HCT116 (cell line): ENCODE measurements at regions not wholly inside any gene's neighbourhood (a gene's known extent, or its start where the extent isn't known, plus 50 kb on each side); places are given as distances from the start of the nearest gene placed in this dataset.
A peak's percentile ranks its signal among the peaks of the same experiment; 100 is the strongest.

ENCODE experiments used
- ATAC-seq: fragments of 200-7000 bp; cut with Tn5 transposase; 2 replicates; pipeline ENCODE4 v1.9.1; 2020; ENCODE audit warnings: mild to moderate bottlenecking, moderate library complexity
- BruUV-seq: library from RNA; stranded (reverse); fragments of 400-500 nt; replicated peaks from 2 replicates; lab custom pipeline; 2021; lab: Mats Ljungman, UMichigan
- CTCF ChIA-PET: fragments of 300-600 bp; sonication (Branson Sonifier 250); formaldehyde crosslinking; loops from one replicate; lab custom pipeline; 2021; ENCODE audit warnings: antibody characterized with exemption; lab: Charles Lee
- POLR2A ChIA-PET: fragments of 300-600, 350-600 bp; sonication (Branson Sonifier 250); formaldehyde crosslinking; loops from one replicate; lab custom pipeline; 2021; ENCODE audit warnings: antibody characterized with exemption; lab: Charles Lee
- RAD21 ChIA-PET, 2 experiments: fragments of 300-600 bp; sonication (Branson Sonifier 250); formaldehyde crosslinking; loops; one replicate each; lab custom pipeline; 2023; ENCODE audit warnings: low total read pairs in 2 of 2; ENCODE audit not compliant: uncharacterized antibody in 2 of 2, unreplicated experiment in 2 of 2, low non-redundant PET in 1 of 2; lab: Charles Lee
- DNase-seq: peaks from one replicate; pipeline ENCODE4 v3.0.0-alpha.2; 2010; ENCODE audit warnings: low read depth, low spot score
- H2AFZ ChIP-seq: fragments of 200-600 bp; shearing (Covaris generic), sonication (generic); 2 replicates; pipeline ENCODE4 v1.6.1; 2017; ENCODE audit warnings: low read depth, mixed run types, mixed read lengths, antibody characterized with exemption, low read length; ENCODE audit not compliant: poor library complexity, severe bottlenecking
- H3K27ac ChIP-seq: 2 replicates; pipeline ENCODE4 v1.5.1; 2012; ENCODE audit warnings: low read depth, low read length
- H3K27me3 ChIP-seq: fragments of 200-600 bp; sonication (generic); 2 replicates; pipeline ENCODE4 v1.6.1; 2016; ENCODE audit warnings: mixed run types, low read length, mixed read lengths; ENCODE audit not compliant: insufficient read depth
- H3K36me3 ChIP-seq, 2 experiments: fragments of 200-500 bp in 1 of 2; fragments of 200-600 bp in 1 of 2; sonication (Bioruptor generic) in 1 of 2; sonication (generic) in 1 of 2; 2 replicates each; pipeline versions ENCODE4 v1.5.1 to v1.6.1; 2014 to 2016; ENCODE audit warnings: low read length in 2 of 2, inconsistent platforms in 1 of 2, mixed read lengths in 1 of 2, mixed run types in 1 of 2; ENCODE audit not compliant: insufficient read depth in 2 of 2, control insufficient read depth in 1 of 2
- H3K4me1 ChIP-seq, 2 experiments: fragments of 200-600 bp in 1 of 2; sonication (generic) in 1 of 2; 2 replicates each; pipeline versions ENCODE4 v1.5.1 to v1.6.1; 2012 to 2017; ENCODE audit warnings: low read length in 2 of 2, inconsistent platforms in 1 of 2, mild to moderate bottlenecking in 1 of 2, mixed read lengths in 1 of 2, mixed run types in 1 of 2, moderate library complexity in 1 of 2; ENCODE audit not compliant: insufficient read depth in 2 of 2, control insufficient read depth in 1 of 2
- H3K4me2 ChIP-seq: fragments of 200-600 bp; sonication (generic); 2 replicates; pipeline ENCODE4 v1.6.1; 2017; ENCODE audit warnings: mixed run types, low read length, mixed read lengths
- H3K4me3 ChIP-seq, 2 experiments: fragments of 200-600 bp in 1 of 2; sonication (generic) in 1 of 2; replicated peaks in 1 of 2; 2 replicates each; pipeline ENCODE4 v1.5.1; 2011 to 2016; ENCODE audit warnings: low read length in 2 of 2, control low read depth in 1 of 2, low read depth in 1 of 2, mild to moderate bottlenecking in 1 of 2, mixed read lengths in 1 of 2, mixed run types in 1 of 2
- H3K79me2 ChIP-seq: fragments of 200-600 bp; sonication (generic); 2 replicates; pipeline ENCODE4 v1.6.1; 2017; ENCODE audit warnings: mild to moderate bottlenecking, mixed run types, low read length, moderate library complexity, mixed read lengths; ENCODE audit not compliant: insufficient read depth
- H3K9ac ChIP-seq: fragments of 200-600 bp; sonication (generic); 2 replicates; pipeline ENCODE4 v1.6.1; 2016; ENCODE audit warnings: low read length, mixed read lengths
- H3K9me2 ChIP-seq: fragments of 200-600 bp; sonication (generic), shearing (Covaris generic); 2 replicates; pipeline ENCODE4 v1.6.1; 2017; ENCODE audit warnings: mixed run types, mild to moderate bottlenecking, moderate library complexity; ENCODE audit not compliant: insufficient read depth
- H3K9me3 ChIP-seq, 2 experiments: fragments of 200-500 bp in 1 of 2; fragments of 200-600 bp in 1 of 2; sonication (Bioruptor generic) in 1 of 2; sonication (generic) in 1 of 2; 2 replicates each; pipeline ENCODE4 v1.6.1; 2014 to 2017; ENCODE audit warnings: low read length in 2 of 2, mixed read lengths in 2 of 2, inconsistent platforms in 1 of 2, low read depth in 1 of 2, mild to moderate bottlenecking in 1 of 2, mixed run types in 1 of 2, moderate library complexity in 1 of 2; ENCODE audit not compliant: control insufficient read depth in 1 of 2, insufficient read depth in 1 of 2
- H4K20me1 ChIP-seq: fragments of 200-600 bp; sonication (generic), shearing (Covaris generic); 2 replicates; pipeline ENCODE4 v1.6.1; 2017; ENCODE audit warnings: mixed run types, mild to moderate bottlenecking, moderate library complexity; ENCODE audit not compliant: insufficient read depth
- CBX3 ChIP-seq: IDR thresholded peaks from 2 replicates; pipeline ENCODE4 v1.6.1; 2012; ENCODE audit warnings: low read depth
- CTCF ChIP-seq, 3 experiments: fragments of 200-600 bp in 1 of 3; sonication (generic) in 1 of 3; IDR thresholded peaks in 2 of 3; conservative IDR thresholded peaks in 1 of 3; 2 replicates each; pipeline ENCODE4 v1.5.1; 2012 to 2017; ENCODE audit warnings: low read depth in 2 of 3, low read length in 2 of 3, antibody characterized with exemption in 1 of 3, borderline replicate concordance in 1 of 3, control low read depth in 1 of 3, mild to moderate bottlenecking in 1 of 3, mixed read lengths in 1 of 3, mixed run types in 1 of 3, moderate library complexity in 1 of 3; ENCODE audit not compliant: insufficient read depth in 1 of 3
- ELF1 ChIP-seq: IDR thresholded peaks from 2 replicates; pipeline ENCODE4 v1.6.1; 2012; ENCODE audit warnings: low read depth, borderline replicate concordance
- FOSL1 ChIP-seq: IDR thresholded peaks from 2 replicates; pipeline ENCODE4 v1.6.1; 2012; ENCODE audit warnings: low read depth
- MAX ChIP-seq: IDR thresholded peaks from 2 replicates; pipeline ENCODE4 v1.6.1; 2012
- POLR2A ChIP-seq: IDR thresholded peaks from 2 replicates; pipeline ENCODE4 v1.7.0; 2011; ENCODE audit warnings: borderline replicate concordance; ENCODE audit not compliant: insufficient read depth, insufficient read length; ENCODE audit errors: extremely low read depth
- POLR2AphosphoS5 ChIP-seq: IDR thresholded peaks from 2 replicates; pipeline ENCODE4 v1.6.1; 2011; ENCODE audit warnings: mild to moderate bottlenecking, low read depth, low read length, moderate library complexity
- REST ChIP-seq: IDR thresholded peaks from 2 replicates; pipeline ENCODE4 v1.6.1; 2012; ENCODE audit warnings: low read depth
- SIN3A ChIP-seq: IDR thresholded peaks from 2 replicates; pipeline ENCODE4 v1.6.1; 2012; ENCODE audit warnings: low read depth
- SP1 ChIP-seq: IDR thresholded peaks from 2 replicates; pipeline ENCODE4 v1.6.1; 2012; ENCODE audit warnings: low read depth
- TCF7L2 ChIP-seq: IDR thresholded peaks from 2 replicates; pipeline ENCODE4 v1.7.0; 2011; ENCODE audit warnings: borderline replicate concordance, inconsistent platforms; ENCODE audit not compliant: insufficient read depth, insufficient read length; ENCODE audit errors: extremely low read depth
- ZBTB33 ChIP-seq: IDR thresholded peaks from 2 replicates; pipeline ENCODE4 v1.6.1; 2011; ENCODE audit warnings: mild to moderate bottlenecking, low read length, moderate library complexity; ENCODE audit not compliant: insufficient replicate concordance; ENCODE audit errors: extremely low read depth
- ZFX ChIP-seq: fragments of 450-650 bp; IDR thresholded peaks from 2 replicates; pipeline ENCODE4 v1.6.1; 2017
- ZNF274 ChIP-seq: fragments of 200-500 bp; sonication (Bioruptor generic); IDR thresholded peaks from 2 replicates; pipeline ENCODE4 v1.6.1; 2014; ENCODE audit warnings: mild to moderate bottlenecking, low read depth, low read length, inconsistent platforms
- intact Hi-C: fragments of 100-400 bp; cut with micrococcal nuclease; formaldehyde crosslinking; loops from 2 replicates; pipeline ENCODE4 v1.10.0; 2022

- Histone ChIP-seq H3K9me2 (no peaks in the 10 kb centered on the region), H3K9me3 (no peaks in the 10 kb centered on the region), H2AFZ (no peak overlapping the region), H3K4me3 (no peak overlapping the region), H3K4me1 (peaks cover 0 to 10% of the 10 kb centered on the region in 2 experiments; a peak in 2 of 4 replicates), H3K79me2 (no peaks in the 10 kb centered on the region), H4K20me1 (no peaks in the 10 kb centered on the region), H3K4me2 (no peak overlapping the region), H3K27me3 (no peaks in the 10 kb centered on the region), H3K9ac (no peak overlapping the region), H3K27ac (no peak overlapping the region), H3K36me3 (no peaks in the 10 kb centered on the region)
- BruUV-seq, result no TSS peak
- RAD21 ChIA-PET, result no interaction called here
- DNase-seq, result no peak
- intact Hi-C loops, result no loop called here
- CTCF ChIA-PET, result no interaction called here
- no peak for ATAC-seq
- POLR2A ChIA-PET, result no interaction called here
- no peak for TF ChIP-seq MAX
- TF ChIP-seq FOSL1, result no peak
- no peak for TF ChIP-seq SP1
- no peak for TF ChIP-seq CBX3
- no peak for TF ChIP-seq ZBTB33
- no peak for TF ChIP-seq SIN3A
- TF ChIP-seq ZFX, result peak; percentile 24; the same call in 1 of the 2 replicates
- TF ChIP-seq ZNF274, result no peak
- peak; percentile 32 for TF ChIP-seq TCF7L2
- TF ChIP-seq ELF1, result no peak
- TF ChIP-seq CTCF (IDR thresholded peaks at IDR 0.05 in 2 of 3, conservative IDR thresholded peaks at IDR 0.05 in 1 of 3; ENCODE audit: borderline replicate concordance in 1 of 3, insufficient read depth in 1 of 3, low read depth in 2 of 3, low read length in 2 of 3), result no peak
- no peak for TF ChIP-seq POLR2AphosphoS5
- TF ChIP-seq REST, result no peak
- no peak for TF ChIP-seq POLR2A
Measured at GRCh38 chr1:55463814-55464475, 248.8 kb upstream of the USP24 start.
